Neural crest cell (in vitro differentiated cells): ENCODE measurements at regions not wholly inside any gene's neighbourhood (a gene's known extent, or its start where the extent isn't known, plus 50 kb on each side); places are given as distances from the start of the nearest gene placed in this dataset.

ENCODE experiments used
- DNase-seq: peaks from one replicate; pipeline ENCODE4 v3.0.0; 2021; ENCODE audit warnings: low read depth, mixed read lengths, low spot score
- H3K27ac Mint-ChIP-seq: one replicate; pipeline ENCODE4 v1.8.0; 2021; ENCODE audit warnings: mild to moderate bottlenecking, mixed read lengths; ENCODE audit not compliant: unreplicated experiment
- H3K27me3 Mint-ChIP-seq: 2 replicates; pipeline ENCODE4 v1.8.0; 2021; ENCODE audit warnings: low read depth, mild to moderate bottlenecking, mixed read lengths
- H3K36me3 Mint-ChIP-seq: 2 replicates; pipeline ENCODE4 v1.8.0; 2021; ENCODE audit warnings: low read depth, mild to moderate bottlenecking, mixed read lengths
- H3K4me1 Mint-ChIP-seq: 2 replicates; pipeline ENCODE4 v1.8.0; 2021; ENCODE audit warnings: mixed read lengths
- H3K4me3 Mint-ChIP-seq: one replicate; pipeline ENCODE4 v1.8.0; 2021; ENCODE audit warnings: mild to moderate bottlenecking, mixed read lengths
- H3K9me3 Mint-ChIP-seq: 2 replicates; pipeline ENCODE4 v1.8.0; 2021; ENCODE audit warnings: mixed read lengths
- CTCF ChIP-seq: fragments of 200-600 bp; sonication (generic); conservative IDR thresholded peaks from 2 replicates; pipeline ENCODE4 v1.5.0; 2021; ENCODE audit warnings: antibody characterized with exemption, mild to moderate bottlenecking

- no peak for TF ChIP-seq CTCF
- H3K4me1 Mint-ChIP-seq = no peaks in the 10 kb centered on the region
- H3K36me3 Mint-ChIP-seq = no peaks in the 10 kb centered on the region
- H3K4me3 Mint-ChIP-seq = no peak overlapping the region
- H3K27ac Mint-ChIP-seq = no peak overlapping the region
- H3K27me3 Mint-ChIP-seq = no peaks in the 10 kb centered on the region
- peaks cover 11% of the 10 kb centered on the region for H3K9me3 Mint-ChIP-seq
- DNase-seq = no peak
Observed at GRCh38 chr7:89857767-89858166, 296.5 kb upstream of the STEAP1 start.

- Mint-ChIP-seq H3K9me3 (no peaks in the 10 kb centered on the region), H3K4me1 (peaks cover 3% of the 10 kb centered on the region), H3K36me3 (no peaks in the 10 kb centered on the region), H3K4me3 (no peak overlapping the region), H3K27me3 (no peaks in the 10 kb centered on the region), H3K27ac (no peak overlapping the region)
- TF ChIP-seq CTCF = no peak
- DNase-seq = no peak
Observed at GRCh38 chr7:89887489-89887888, 266.8 kb upstream of the STEAP1 start.

- Mint-ChIP-seq H3K9me3 (no peaks in the 10 kb centered on the region), H3K27me3 (no peaks in the 10 kb centered on the region), H3K4me1 (peaks cover 5% of the 10 kb centered on the region), H3K36me3 (no peaks in the 10 kb centered on the region), H3K4me3 (no peak overlapping the region), H3K27ac (no peak overlapping the region)
- DNase-seq = no peak
- no peak for TF ChIP-seq CTCF
Observed at GRCh38 chr7:89908736-89909135, 245.5 kb upstream of the STEAP1 start.

GRCh38 chr7:89914711-89915110 lies 239.6 kb upstream of the STEAP1 start:
- H3K9me3 Mint-ChIP-seq = no peaks in the 10 kb centered on the region
- no peak for DNase-seq
- no peak for TF ChIP-seq CTCF
- H3K4me1 Mint-ChIP-seq = no peaks in the 10 kb centered on the region
- no peak overlapping the region for H3K27ac Mint-ChIP-seq
- no peak overlapping the region for H3K4me3 Mint-ChIP-seq
- no peaks in the 10 kb centered on the region for H3K36me3 Mint-ChIP-seq
- no peaks in the 10 kb centered on the region for H3K27me3 Mint-ChIP-seq

GRCh38 chr7:89926194-89926593 lies 228.1 kb upstream of the STEAP1 start:
- H3K27ac Mint-ChIP-seq = no peak overlapping the region
- DNase-seq = no peak
- H3K36me3 Mint-ChIP-seq = no peaks in the 10 kb centered on the region
- no peak for TF ChIP-seq CTCF
- H3K9me3 Mint-ChIP-seq = no peaks in the 10 kb centered on the region
- H3K4me1 Mint-ChIP-seq = no peaks in the 10 kb centered on the region
- no peak overlapping the region for H3K4me3 Mint-ChIP-seq
- no peaks in the 10 kb centered on the region for H3K27me3 Mint-ChIP-seq

- TF ChIP-seq CTCF = no peak
- H3K36me3 Mint-ChIP-seq = no peaks in the 10 kb centered on the region
- H3K4me3 Mint-ChIP-seq = no peak overlapping the region
- no peaks in the 10 kb centered on the region for H3K27me3 Mint-ChIP-seq
- H3K4me1 Mint-ChIP-seq = no peaks in the 10 kb centered on the region
- no peak for DNase-seq
- H3K27ac Mint-ChIP-seq = no peak overlapping the region
- no peaks in the 10 kb centered on the region for H3K9me3 Mint-ChIP-seq
Observed at GRCh38 chr7:89926701-89927100, 227.6 kb upstream of the STEAP1 start.
